GM19452 (cell line): ENCODE measurements at regions not wholly inside any gene's neighbourhood (a gene's known extent, or its start where the extent isn't known, plus 50 kb on each side); places are given as distances from the start of the nearest gene placed in this dataset.
"Not testable (repeated sequence)": the region's sequence is repeated elsewhere in the genome, so short reads cannot be mapped to it uniquely, and the experiment has no call there.

Source experiments
- ATAC-seq: cut with Tn5 transposase; IDR thresholded peaks from one replicate; pipeline ENCODE4 v1.9.1; 2021; ENCODE audit not compliant: unreplicated experiment

DNA sequence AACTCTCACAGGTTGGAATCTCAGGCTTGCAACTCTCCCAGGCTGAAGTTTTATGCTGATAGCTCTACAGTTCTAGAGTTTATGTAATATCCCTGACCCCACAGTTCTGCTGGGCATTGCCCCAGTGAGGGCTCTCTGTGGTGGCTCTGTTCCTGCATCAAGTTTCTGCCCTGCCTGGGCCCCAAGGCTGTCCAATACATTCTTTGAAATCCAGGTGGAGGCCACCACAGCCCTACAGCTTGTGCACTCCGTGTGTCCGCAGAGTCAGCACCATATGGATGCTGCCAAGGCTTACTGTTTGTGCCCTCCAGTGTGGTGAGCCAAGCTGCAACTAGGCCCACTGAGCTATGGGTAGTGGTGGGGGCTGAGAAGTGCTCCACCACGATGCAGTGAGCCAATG lies 1141.2 kb upstream of the EPHA6 start:
- no peak for ATAC-seq

DNA sequence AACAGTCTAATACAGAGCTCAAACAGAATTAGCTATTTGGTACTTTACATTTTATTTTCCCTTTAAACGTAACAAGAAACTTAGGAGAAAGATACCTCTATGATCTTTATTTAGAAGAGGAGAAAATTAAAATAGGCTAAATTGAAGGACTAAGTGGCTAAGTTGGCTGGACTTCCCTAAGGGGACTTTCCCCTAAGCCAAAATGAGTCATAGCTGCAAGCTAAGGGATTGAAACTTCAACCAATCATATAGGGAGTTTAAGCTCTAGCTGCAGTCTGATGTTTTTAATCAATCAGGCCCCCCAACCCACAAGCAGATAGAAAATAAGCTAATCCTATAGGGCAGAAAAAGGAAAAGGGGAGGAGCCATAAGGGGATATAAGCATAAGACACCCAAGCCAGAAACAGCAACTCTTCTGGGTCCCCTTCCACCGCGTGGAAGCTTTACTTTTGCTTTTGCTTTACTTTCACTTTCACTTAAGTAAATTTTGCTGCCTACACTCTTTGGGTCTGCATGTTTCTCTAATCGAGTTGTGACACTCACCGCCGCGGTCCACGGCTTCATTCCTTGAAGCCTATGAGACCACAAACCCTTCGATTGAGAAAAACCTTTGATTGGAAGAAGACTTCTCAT lies 1108.5 kb upstream of the EPHA6 start:
- ATAC-seq, result peak; percentile 51

DNA sequence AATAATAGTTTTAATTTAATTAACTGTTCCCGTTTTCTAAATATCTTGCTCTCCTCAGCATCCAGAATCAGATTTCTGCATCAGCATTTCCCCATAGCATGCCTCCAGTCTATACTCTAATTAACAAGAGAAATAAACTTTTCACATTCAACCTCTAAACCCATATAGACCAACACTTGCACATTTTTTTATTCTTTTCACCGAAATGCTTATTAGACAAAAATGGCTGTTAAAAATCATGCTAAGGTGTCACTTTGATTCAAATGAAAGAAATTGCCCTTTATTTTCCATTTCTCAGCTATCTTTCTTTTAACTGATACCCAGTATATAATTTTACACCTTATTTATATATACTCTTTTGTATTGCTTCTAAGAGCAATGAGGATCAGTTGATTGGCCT lies 1107.1 kb upstream of the EPHA6 start:
- ATAC-seq, result no peak

DNA sequence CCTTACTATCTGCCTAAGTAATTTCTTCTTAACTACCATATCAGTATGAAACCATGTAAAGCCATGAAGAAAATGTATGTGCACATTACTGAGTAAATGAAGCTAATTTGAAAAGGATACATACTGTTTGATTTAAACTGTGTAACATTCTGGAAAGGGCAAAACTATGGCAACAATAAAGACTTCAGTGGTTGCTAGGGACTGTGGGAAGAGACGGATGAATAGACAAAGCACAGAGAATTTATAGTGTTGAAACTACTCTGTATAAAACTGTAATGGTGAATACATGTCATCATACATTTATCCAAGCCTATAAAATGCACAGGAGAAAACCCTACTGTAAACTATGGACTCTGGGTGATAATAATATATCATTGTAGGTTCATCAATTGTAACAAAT lies 1103.7 kb upstream of the EPHA6 start:
- no peak for ATAC-seq

DNA sequence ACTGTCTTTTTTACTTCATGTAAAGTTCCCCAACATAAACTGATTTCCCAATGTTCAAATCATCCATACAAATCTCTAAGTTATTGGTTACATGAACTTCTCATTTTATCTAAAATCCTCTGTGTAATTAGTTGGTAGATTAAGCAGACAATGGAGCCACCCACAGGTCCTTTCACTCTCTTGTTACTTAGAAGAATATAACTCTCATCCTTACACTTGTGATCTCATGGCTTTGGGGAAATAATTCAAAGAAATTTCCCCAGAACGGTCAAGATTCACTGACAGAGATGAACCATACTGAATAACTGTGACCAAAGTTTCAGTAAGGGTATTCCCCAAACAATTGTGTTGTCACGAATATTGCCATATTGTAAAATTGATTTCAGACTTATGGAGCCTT lies 1102.6 kb upstream of the EPHA6 start:
- ATAC-seq, result no peak

DNA sequence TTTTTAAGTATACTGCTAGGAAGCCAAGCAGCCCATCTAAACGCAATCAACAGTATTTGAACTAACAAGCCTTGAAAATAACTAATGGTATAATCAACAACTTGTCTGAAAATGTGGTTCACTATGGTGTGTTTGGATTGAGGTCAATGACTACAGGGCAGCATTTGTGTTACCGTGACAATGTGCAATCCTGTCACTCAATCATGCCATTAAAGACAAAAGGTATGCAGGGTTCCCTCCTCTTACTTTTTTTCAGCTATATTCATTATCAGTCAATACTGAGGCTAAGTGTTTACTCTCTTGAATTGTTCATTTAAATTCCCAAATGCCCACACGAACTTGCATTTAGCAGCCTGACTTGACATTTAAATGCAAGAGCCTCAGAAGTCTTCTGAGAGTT lies 1099.3 kb upstream of the EPHA6 start:
- ATAC-seq, result no peak

DNA sequence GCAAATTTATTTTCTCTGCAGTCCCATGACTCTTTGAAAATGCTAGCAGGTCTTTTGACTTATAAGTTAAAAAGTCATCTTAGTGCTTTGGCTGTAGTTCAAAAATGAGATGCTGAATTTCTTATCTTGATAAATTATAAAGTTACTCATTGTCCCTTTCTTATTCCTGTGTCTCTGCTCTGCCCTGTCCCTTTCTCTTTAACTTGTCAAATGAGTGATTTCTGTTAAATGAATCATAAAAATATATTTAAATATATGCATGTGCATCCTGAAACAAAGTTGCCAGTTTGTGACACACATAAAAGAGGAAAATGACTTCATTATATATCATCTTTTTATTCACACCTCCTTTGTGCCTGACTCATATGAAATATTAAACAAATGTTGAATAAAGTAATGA lies 1097.3 kb upstream of the EPHA6 start:
- no peak for ATAC-seq

DNA sequence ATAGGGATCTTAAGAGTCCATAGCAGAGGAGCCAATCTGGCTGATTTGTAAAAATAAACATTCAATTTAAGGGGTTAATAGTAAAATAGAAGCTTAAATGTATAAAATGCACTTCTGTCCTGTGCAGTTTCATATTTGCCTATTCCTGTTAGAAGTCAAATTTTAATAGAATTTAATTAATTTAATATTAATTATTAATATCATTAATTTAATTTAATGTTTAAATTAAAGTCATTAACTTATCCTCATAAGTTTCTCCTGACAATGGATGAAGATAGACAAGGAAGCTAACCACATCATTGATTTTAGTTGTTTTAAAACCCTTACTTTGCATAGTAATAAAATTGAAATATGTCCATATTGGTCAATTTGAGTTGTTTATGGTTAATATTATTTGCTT lies 1096.2 kb upstream of the EPHA6 start:
- ATAC-seq, result no peak

DNA sequence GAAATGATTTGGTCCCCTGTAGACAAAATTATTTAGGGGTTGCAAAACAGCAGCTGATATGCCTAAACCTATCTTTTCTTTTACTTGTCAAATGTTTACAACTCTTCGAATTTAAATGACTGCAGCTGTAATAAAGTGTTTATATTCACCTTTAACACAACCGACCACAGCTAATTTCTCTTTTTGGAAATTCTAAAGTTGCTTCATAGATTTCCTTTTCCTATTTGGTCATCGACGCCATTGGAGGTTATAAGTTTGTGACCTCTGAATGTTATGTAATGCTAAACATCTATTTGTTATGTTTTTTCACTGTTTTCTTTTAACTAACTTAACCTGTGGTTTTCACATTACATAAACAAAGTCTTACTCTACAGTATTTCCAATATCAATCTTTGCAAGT lies 1094.9 kb upstream of the EPHA6 start:
- ATAC-seq, result no peak

DNA sequence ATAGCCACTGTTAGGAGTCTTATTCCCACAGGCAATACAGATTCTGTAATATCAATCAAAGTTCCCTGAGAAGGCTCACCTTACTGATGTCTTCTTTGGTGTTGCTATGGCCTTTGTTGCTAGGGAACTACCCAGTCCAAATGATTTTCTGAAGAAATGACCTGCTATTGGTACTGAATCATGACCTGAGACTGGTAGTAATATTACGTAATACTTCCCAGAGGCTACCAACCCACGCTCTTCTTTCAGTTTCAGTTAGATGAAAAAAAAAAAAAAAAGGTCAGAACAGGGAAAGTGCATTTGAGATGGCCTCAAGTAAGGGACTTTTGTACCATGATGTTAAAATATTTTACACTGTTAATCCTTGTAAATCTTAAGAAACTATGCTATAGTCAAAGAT lies 1092.5 kb upstream of the EPHA6 start:
- ATAC-seq, result no peak

DNA sequence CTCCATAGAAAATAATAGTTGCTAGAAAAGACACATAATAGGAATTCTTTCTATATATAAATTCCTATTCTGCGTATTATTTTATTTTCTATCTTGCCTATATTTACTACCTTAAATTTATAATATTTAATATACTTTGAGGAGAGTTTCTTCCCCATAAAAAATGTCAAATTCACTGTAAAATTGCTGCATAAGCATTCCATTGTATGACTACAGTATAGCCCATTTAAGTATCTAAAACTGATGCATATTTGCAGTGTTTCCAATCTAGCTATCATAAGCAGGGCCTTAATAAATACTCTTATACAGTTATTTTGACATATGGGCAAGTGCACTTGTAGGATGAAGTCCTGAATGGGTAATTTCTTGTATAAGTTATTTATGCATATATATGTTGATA lies 1088.6 kb upstream of the EPHA6 start:
- ATAC-seq, result no peak

DNA sequence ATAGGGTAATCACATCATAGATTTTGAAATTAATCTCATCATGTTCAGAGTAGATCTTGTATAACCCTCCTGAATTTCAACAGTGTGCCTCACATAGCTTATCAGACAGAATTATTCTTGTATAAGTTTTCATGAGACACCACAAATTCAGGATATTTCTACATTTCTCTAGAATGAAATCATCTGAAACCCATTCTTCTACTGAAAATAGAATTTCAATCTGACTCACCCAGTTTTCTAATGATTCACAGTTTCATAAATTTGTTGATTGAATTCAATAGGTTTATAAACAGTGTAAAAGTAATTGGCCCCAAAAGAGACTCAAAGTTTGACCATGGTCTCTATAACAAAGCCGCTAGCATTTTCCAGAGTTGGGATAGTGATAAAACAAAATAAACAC lies 1082.6 kb upstream of the EPHA6 start:
- ATAC-seq, result no peak

DNA sequence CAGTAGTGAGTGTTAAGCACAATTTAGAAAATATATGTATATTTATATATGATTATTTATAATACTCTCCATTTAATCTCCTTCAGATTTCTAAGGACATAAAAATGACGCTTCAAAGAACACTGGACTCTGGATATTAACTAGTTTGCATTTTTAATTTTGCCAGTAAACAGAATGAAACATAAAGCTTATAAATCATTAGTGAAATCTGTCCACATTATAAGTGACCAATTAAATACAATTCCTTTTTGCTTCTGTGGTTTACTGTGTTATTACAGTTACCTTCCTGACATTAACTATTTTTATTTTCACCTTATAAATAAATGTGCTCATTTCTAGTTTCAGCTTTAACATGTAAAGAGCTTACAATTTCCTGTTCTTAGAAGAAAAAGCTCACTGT lies 1081.1 kb upstream of the EPHA6 start:
- ATAC-seq, result no peak

DNA sequence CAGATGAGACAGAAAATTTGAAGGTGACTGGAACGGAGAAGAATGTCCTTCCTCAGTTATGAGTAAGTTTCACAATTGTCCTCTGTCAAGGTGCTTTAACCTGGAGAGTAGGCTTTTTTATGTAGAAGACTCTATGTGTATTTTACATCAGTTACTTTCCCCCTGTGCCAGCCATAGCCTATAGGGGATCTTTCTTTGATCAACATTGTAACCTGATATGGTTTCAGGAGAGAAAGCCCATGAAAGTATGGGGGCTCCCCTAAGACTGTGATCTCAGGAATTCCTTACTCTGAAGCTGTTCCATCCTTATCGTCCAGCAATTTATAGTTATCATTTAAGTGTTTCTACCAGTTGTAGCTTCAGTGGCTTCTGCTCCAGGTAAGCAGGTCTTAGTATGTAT lies 1076.3 kb upstream of the EPHA6 start:
- no peak for ATAC-seq

DNA sequence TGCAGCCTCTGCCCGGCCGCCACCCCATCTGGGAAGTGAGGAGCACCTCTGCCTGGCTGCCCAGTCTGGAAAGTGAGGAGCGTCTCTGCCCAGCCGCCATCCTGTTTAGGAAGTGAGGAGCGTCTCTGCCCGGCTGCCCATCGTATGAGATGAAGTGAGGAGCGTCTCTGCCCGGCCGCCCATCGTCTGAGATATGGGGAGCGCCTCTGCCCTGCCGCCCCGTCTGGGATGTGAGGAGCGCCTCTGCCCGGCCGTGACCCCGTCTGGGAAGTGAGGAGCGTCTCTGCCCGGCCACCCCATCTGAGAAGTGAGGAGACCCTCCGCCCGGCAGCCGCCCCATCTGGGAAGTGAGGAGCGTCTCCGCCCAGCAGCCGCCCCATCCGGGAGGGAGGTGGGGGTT lies 1069.5 kb upstream of the EPHA6 start:
- not testable (repeated sequence) for ATAC-seq

DNA sequence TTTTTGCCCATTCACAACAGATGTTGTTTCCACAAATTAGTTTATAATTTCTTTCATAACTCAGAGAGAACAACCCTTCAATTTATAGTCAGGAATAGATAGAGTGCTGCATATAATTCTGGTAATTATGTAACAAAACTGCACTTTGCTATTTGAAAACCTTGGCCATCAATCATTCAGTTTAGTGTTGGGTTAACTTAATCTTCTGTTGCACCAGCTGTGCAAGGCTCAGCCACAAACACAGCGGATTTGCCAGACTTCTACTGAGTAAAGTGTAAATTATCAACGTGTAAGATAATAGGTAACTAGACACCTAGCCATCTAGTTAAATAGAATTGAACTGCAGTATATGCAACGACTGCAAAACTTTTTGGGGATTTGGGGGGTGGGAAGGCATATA lies 1064.3 kb upstream of the EPHA6 start:
- ATAC-seq, result no peak

DNA sequence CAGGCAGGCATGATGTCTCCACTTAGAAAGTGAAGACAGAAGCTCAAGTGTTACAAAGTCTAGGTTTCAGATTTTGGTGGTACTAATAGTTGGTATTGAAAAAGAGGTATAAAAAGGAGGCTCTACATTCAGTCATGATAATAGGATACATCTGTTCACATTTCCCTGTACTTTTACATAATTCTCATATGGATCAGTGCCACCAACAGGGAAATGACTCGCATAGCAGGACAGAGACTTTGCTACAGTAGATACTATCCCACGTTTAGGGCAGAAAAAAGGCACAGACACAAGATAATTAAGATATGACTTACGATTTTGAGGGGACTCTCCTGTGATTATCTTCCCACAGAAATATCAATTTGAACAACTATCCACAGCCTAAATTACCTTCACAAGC lies 1062.9 kb upstream of the EPHA6 start:
- ATAC-seq, result no peak

DNA sequence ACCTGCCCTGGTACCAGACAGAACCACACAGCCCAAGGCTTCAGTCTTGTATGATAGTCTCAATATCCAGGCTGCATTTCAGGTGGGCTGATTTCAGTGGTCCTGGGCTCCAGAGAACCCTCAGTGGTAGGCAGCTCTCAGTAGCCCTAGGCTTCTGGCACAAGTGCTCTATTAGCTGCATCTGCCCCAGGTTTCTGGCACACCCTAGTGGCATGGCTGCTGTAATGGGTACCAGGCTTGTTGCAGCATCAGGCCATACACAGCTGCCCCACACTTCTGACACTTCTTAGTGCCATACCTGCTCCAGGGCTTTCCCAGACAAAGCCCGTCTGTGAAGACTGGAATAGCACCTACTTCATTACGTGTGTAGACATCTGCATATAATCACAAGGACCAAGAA lies 1062.2 kb upstream of the EPHA6 start:
- no peak for ATAC-seq

DNA sequence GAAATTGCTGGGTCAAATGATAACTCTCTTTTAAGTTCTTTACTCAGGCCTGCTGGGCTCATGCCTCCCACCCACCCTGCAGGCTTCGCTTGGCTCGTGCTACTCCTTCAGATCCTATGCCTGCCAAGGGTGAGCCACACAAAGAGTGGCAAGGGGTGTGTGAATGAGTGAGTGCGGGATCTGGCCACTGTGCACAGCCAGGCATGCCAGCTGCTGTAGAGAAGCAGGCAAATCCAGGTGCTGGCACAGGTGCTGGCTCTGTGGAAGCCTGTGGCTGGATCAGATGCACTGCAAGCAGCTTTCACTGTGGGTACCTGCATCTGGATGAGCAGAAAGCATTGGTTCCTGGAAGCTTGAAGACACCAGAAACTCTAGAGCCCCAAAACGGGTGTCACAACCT lies 1055.7 kb upstream of the EPHA6 start:
- no peak for ATAC-seq

DNA sequence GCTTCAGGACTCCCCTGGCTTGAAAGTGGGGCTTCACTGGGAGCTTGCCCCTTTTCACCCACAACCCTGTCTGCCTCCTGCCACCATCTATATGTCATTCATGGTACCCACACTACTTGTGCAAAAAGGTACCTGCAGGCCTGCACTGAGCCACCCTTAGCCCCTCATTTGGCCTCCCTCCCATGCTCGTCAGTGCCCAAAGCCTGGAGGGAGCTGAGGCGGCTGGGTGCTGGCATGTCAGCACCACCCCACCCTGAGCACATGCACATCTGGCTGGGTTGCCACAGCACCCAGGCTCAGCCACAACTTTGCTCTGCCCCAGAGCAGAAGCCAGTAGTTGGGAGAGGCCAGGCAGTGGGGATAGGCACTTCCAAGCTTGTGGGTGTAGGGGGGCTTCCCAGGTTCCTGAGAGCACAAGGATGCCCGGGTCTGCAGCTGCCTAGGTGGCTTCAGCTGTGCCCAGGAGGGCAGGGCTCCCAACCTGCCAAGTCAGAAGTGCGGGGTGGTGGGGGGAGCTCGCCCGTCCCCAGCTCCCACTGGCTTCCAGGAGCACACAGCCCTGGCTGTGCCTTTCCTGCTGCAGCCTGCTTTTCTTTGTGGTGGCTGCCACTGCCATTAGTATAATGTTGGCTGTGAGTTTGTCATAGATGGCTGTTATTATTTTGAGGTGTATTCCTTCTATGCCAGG lies 1054.6 kb upstream of the EPHA6 start:
- no peak for ATAC-seq

DNA sequence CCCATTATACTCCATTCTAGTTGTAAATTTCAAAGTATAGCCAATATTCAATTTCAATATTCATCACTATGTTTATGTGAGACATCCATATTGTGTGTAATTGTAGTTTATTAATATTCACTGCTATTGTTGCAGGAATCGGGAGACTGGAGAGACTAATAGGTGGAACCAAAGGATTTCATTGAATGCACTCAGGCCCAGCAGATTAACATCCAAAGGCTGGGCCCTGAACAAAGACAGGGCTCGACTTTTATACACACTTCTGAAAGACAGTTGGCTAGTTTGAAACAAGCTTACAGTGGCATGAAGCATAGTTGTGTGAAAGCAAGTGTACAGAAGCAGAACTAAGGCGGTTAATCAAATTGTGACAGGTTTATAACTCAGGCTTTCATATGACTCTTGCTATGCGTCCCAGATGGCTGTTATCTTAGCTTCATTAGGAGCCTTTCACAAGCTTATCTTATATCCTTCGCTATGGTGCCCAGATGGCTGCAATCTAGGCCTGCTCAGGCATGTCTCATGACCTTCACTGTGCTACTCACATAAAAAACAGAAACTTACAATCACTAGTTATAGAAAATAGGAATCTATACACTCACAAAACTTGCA lies 1038.8 kb upstream of the EPHA6 start:
- ATAC-seq, result no peak

DNA sequence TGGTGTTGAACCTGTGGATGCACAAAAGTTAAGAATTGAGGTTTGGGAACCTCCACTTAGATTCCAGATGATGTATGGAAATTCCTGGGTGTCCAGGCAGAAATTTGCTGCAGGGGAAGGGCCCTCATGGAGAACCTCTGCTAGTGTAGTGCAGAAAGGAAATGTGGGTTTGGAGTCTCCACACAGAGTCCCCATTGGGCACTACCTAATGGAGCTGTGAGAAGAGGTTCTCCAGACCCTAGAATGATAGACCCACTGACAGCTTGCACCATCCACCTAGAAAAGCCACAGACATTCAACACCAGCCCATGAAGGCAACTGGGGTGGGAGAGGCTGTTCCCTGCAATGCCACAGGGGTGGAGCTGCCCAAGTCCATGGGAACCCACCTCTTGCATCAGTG lies 1032.8 kb upstream of the EPHA6 start:
- no peak for ATAC-seq

DNA sequence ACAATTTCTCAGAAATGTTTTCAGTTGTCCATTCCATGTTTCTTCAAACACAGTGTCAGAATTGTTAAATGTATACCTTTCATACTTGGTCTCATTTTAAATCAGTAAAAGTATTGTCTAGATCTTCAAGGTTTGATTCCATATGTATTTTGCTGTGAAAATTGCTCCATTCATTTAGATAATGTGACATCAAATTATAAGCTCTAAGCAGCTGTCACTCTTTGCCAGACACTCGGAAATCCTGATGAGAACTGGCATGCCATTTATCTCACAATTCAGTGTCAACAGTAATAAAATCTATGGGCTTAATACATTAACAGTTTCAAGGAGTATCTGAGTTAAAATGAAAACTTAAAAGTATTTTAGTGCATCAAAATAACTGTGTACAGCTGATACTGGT lies 1025.3 kb upstream of the EPHA6 start:
- no peak for ATAC-seq
